ENCODE measurements at regions not wholly inside any gene's neighbourhood (a gene's known extent, or its start where the extent isn't known, plus 50 kb on each side); places are given as distances from the start of the nearest gene placed in this dataset.
"Not testable (repeated sequence)": the region's sequence is repeated elsewhere in the genome, so short reads cannot be mapped to it uniquely, and the experiment has no call there.

DNA sequence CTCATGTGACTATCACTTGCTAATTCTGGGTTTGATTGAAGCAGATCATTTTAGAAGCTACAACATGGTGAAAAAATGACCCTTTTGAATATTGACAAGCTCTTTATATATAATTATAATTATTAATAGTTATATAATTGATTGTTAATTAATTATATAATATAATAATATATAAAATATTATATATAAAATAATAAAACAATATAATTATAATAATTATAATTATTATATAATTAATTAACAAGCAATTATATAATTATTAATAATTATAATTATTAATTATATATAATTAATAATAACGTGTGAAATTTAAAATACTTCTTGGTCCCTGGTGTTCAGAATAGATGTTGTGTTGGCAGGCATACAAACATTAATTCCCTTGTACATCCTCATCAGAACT, 404.1 kb upstream of the CDH19 start:
- no peak for DNase-seq (ENCODE audit: low read depth)

DNA sequence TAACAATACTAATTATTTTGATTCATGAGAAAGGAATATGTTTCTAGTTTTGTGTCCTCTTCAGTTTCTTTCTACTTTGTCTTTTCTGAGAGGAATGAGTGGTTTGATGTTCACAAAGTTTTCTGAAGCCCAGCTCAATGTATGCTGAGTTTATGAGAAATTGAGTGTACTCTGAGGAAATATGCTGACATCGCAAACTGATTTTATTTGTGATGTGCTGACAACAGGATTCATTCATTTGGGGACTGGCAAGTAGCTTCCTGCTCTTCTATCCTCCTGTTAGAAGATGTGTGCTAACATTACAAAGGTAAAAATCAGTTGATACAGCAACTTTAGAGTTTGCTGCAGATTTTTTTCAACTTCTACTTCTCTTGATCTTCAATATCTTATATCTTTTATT, 403.2 kb upstream of the CDH19 start:
- no peak for DNase-seq (ENCODE audit: low read depth)

DNA sequence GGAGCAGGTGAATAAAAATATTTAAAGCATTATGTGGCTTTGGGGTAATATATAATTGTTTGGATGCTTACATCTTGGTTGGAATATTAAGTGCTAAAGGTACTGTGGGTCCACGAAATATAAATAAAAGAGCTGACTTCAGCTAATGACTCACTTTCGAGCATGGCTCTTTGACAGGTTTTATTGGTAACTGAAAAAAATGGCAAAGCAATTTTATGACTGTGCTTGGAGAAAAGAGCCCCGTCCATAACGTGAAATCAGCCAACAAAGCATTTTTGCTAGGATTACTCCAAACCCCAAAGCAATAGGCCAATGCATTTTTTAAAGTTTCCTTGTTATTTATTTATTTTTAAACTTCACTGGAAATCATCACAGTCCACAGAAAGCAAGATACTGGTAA, 397.2 kb upstream of the CDH19 start:
- DNase-seq (ENCODE audit: low read depth), result no peak

DNA sequence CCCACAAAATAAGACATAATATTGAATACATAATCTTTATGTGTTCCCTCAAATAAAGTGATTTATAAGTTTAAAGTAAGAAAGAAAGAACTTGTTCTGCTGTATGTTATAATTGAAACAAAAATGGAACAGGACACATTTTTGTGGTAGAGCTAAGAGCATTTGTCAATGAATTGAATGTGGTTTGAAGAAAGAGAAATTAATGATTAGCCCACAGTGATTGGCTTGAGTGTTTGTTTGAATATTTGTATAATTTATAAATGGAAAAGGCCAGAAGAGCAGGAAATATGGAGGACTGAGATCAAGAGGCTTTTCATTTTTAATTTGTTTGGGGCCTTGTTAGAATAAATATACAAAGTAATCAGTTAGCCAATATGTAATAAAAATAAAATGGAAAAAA, 395.1 kb upstream of the CDH19 start:
- no peak for DNase-seq (ENCODE audit: low read depth)

DNA sequence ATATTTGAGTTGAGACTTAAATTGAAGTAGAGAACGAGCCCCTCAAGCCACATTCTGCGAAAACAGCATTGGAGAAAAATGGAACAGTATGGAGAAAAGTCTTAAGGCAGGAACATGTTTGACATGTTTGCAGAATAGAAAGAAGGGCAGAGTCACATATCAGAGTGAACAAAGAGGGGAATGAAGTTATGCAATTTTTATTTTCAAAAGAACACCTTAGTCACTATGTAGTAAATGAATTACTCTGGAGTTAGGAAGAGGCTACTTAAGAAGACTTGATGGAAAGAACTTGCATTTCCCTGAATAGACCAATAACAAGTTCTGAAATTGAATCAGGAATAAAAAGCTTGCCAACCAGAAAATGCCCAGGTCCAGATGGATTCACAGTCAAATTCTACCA, 391.4 kb upstream of the CDH19 start:
- DNase-seq (ENCODE audit: low read depth), result no peak

DNA sequence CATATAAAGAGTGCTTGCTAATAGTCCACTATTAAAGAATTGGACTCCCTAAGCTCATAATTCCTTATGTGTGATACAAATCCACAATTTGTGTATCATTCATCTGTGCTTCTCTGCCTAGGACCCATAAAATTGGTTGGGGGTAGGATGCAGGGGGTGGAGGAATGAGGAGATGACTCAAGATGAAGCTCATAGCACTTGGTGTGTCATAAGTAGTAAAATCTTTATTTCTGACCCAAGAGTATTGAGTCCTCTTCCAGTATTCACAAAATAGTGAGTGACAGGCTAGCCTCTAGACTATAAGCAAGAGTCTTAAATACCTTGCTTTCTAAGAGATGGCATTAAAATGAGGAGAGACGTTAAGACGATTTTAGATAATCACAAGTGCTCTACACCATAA, 390.9 kb upstream of the CDH19 start:
- DNase-seq (ENCODE audit: low read depth), result no peak

DNA sequence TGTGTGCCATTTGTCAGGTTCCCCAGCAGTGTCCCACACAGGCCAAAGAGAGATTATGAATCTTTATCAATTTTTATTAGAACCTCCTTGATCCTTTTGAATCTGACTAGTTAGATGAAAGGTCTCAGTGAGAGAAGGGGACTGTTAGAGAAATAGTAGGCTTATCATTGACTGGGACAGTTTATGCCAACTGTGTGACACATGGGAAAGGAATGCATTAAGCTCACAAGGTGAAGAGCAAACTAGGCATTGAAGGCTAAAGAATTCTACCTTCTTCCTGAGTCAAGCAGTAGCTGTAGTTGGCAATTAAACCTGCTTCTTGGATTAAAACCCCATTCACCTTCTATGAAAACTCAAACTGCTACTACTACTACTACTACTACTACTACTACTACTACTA, 389.6 kb upstream of the CDH19 start:
- no peak for DNase-seq (ENCODE audit: low read depth)

DNA sequence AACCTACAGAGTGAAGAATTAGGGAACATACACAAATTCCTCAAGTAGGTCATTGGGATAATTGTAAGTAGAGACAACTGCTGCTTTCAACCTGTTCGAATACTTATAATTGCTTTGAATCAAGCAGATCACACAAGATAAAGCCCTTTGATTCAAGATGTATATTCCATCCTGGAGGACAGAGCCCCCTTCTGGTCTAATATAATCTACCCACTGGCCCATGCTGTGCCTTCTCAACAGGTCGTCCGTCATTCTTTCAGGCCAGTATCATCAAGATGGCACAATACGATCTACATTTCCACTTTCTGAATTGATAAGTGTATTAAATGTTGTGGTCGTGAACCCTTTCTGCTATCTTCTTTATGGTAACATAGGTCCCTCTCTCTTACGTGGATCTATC, 387.0 kb upstream of the CDH19 start:
- DNase-seq (ENCODE audit: low read depth), result no peak

DNA sequence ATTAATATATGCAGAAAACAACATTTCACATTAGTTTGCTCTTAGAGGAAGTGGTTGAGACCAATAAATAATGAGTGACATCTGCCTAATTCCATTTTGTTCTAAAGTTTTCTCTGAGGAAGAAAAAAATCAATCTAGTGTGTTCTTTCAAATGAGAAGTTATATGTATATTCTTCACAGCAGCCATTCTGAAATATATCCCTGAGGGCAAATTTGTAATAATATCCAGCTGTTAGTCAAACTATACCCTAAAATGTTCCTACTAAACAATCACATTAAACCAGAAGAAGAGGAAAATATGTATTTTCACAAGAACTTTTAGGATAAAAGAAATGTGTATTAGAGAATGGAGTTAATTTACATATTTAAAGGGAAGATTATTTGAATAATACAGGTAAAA, 375.1 kb upstream of the CDH19 start:
- no peak for DNase-seq (ENCODE audit: low read depth)

DNA sequence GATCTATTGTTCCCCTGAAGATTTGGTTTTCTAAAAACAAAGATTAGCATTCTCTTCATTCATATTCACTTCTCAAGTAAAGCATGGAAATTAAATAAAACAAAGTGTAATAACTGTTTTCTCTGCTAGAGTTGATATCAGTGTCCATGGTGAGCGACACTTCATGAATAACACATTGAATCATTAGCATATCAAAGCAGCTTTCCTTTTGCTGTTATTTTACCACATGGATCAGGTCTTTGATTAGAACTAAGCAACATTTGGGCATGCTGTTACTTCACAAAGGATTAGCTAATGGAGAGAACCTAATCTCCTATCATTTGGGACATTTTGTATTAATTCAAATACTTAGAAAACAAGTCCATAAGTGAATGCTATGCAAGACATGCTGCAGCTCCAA, 368.8 kb upstream of the CDH19 start:
- DNase-seq (ENCODE audit: low read depth), result no peak

DNA sequence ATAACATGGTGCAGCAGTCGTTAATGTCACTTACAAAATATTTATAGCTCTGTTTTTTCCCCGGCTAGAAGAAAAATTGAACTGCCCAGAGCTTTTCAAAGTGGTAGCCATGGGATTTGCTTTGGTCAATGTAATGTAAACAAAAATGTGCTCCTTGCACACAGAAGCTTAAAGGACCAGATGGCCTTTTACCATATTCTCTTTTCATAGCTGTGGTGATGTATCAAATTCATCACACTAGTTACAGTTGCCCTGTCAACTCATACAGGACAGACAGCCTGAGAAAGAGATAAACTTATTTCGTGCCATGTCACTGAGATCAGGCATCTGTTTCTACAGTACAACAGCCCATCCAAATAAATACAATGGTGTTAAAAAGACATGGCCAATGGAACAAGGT, 368.1 kb upstream of the CDH19 start:
- DNase-seq (ENCODE audit: low read depth), result no peak

DNA sequence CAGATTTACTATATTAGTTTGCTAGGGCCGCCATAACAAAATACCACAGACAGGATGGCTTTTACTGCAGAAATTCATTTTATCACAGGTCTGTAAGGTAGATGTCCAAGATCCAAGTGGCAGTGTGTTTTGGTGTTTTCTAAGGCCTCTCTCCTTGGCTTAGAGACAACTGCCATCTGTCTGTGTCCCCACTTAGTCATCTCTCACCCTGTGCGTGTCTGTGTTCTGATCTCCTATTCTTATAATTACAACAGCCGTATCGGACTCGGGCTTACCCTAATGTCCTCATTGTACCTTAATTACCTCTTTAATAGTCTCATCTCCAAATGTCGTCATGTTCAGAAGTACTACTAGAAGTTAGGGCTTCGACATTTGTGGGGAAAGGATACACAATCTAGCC, 362.3 kb upstream of the CDH19 start:
- DNase-seq (ENCODE audit: low read depth), result no peak

DNA sequence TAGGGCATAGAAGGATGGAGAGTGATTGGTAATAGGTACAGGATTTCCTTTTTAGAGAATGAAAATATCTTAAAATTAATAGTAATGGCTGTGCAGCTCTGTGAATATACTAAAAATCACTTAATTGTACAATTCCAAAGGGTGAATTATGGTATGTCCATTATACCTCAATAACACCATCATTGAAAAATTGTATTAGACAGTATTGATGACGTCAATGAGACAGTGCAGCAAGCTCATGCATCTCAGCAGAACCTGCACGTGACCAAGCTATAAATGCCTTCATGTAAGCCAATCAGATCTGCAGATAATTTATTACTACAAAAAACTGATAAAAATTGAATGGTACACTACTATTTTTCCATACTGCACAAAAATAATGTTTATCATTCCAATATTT, 354.4 kb upstream of the CDH19 start:
- no peak for DNase-seq (ENCODE audit: low read depth)

DNA sequence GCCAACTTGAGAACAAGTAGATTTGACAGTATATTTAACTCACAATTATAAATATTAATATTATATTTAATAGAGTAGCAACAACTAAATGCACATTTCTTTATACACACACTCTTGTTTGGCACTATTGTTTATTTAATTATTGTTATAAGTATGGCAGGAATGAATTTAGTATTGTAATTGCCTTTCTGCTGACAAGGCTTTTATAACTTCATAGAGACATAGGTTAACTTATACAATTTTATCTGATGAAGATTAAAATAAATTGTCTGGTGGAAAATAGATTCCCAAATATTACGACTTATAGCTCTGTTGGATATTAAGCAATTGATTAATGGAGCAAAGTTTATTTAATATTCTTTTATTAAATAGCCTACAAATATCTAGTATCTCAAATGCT, 347.9 kb upstream of the CDH19 start:
- DNase-seq (ENCODE audit: low read depth), result no peak

DNA sequence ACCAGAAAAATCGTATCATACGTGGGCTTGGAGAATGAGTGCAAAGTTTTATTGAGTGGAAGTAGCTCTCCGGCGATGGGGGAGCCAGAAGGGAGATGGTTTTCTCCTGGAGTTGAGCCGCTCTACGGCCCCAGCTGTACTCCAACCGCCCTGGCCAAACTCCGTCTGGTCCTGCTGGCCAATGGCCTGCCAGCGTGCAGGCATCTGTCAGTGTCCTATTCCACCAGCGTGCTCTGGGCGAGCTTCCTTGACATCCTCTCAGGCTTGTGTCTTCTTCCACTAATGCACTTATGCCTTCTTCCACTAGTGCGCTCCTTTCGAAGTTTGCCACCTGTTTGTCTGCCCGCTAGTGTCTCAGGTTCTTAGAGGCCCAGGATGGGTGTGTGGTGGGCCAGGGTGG, 345.5 kb upstream of the CDH19 start:
- no peak for DNase-seq (ENCODE audit: low read depth)

DNA sequence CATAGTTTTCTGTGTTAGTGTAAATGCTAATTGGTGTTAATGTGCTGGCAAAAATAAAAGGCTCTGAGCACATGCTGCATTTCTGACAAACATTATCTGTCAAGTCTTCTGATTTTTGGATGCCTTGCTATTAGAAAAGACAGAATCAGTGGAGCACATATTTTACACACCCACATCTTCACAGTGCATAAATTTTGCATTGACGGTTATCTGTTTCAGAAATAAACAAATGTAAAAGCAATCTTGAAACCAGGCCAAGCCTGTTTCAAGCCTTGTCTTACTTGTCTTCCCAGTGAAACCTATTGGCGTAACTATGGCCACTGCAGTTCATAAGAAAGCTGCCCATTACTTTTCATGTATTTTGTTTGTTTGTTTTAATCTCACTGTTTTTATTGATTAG, 333.7 kb upstream of the CDH19 start:
- no peak for DNase-seq (ENCODE audit: low read depth)

DNA sequence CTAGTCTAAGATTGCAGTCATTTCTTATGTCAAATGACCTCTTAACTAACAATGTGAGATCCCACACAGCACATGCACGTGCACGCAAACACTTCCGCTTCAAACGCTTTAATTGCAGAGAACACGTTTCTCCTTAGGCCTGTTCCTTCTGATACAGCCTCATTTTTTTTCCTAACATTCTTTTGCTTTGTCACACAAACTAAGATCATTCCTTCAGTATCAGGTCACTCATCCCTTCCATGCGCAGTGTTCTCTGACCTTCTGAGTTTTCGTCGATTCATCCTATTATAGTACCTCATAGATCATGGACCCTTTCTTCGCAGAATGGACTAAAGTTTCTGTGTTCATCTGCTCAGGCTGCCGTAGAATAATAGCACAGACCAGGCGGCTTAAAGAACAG, 327.1 kb upstream of the CDH19 start:
- no peak for DNase-seq (ENCODE audit: low read depth)

DNA sequence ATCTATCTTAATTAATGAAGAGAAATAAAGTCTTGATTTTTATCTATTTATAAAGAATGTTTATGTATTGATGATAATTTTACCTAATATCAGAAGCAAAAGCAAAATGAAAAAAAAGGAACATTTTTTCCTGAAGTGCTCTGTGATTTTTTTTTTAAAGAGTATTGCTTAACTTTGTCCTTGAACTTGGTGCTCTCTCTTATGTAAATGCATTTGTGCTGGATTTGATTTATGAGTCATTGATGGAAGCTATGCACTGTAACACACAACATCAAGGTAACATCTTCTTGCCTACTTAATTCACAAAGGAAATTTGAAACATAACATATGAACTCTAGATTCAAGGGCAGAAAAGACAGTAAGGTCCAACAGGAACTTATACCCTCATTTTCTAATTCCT, 312.9 kb upstream of the CDH19 start:
- no peak for DNase-seq (ENCODE audit: low read depth)

DNA sequence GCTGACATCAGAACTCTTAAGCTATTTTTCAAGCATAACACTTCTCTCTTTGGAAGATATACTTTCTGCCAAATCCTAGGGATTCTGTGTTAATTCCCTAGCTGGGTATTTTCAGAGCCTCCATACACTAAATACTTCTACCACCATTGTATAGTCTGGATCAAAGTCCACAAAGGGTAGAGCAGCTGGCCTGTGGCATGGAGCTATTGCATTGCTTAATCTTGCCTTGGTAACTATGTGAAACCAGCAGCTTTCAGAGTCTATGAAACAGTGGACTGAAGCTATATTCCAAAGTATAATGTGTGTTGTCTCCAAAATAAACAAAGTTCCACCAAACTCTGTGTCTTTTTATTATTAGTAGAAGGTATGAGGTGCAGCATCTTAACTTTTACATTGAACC, 296.9 kb upstream of the CDH19 start:
- DNase-seq (ENCODE audit: low read depth), result no peak

DNA sequence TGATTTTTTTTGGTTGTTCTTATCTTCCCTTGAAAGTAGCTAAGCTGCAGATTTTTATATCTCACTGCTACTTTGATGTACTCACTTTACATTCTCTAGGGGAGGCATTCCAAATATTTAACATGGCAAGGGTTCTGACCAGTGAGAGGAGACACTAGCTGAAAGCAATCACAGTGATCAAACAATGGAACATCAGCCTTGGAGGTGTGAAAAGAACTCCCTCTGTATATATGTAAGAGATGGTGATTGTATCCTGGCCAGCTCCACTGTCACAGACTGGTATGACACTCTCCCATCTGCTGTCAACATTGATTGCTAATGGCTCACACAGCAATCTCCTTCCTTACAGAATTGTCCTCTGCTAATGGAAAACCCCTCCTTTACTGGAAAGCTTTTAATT, 291.7 kb upstream of the CDH19 start:
- DNase-seq (ENCODE audit: low read depth), result no peak

DNA sequence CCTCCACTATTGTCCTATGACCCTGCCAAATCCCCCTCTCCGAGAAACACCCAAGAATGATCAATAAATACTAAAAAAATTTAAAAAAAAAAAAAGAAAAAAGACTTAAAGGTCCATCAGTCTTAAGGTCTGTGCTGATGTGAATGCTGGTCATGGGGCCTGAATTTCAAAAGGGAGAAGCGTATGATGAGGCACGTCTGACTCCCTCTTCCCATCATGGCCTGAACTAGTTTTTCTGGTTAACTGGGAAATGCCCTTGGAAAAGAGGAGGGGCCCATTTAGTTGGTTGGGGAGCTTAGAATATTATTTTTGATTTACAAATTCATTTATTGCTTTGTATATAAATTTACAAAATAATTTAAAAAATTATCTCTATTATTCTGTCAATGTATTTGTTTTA, 291.0 kb upstream of the CDH19 start:
- no peak for DNase-seq (ENCODE audit: low read depth)

DNA sequence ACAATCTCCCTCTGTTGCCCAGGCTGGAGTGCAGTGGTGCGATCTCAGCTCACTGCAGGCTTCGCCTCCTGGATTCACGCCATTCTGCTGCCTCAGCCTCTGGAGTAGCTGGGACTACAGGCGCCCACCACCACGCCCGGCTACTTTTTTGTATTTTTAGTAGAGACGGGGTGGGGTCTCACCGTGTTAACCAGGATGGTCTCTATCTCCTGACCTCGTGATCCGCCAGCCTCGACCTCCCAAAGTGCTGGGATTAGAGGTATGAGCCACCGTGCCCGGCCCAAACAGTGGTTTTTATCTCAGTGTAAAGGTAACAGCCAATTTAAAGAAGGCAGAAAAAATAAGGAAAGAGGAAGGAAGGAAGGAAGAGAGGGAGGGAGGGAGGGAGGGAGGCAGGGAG, 288.5 kb upstream of the CDH19 start:
- DNase-seq (ENCODE audit: low read depth), result not testable (repeated sequence)

DNA sequence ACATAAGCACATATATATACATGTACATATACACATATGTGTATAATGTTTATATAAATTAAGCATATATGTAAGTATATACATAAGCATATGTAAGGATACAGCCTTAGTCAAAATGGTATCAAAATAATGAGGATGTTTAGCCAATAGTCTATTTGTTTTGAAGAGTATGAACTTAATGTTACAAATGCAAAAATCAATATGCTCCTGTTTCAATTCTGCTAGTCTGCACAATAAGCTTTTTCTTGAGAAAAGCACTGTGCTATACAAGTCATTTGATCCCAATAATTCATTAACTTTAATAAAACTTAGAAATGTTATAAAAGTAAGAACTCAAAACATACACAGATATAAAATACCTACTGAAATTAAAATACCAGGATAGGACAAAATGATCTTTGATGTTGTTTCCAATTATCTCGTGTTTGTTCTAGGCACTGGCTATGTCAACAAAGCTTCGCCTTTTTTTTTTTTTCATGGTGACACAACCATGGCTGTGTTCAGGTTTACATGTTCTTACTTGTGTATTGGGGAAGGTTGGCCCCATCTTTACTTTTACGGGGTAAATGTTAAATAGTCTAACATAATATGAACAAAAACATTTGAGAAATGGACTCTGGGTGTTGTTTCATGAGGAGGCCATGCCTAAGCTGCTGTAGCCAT, 271.1 kb upstream of the CDH19 start:
- DNase-seq (ENCODE audit: low read depth), result no peak

DNA sequence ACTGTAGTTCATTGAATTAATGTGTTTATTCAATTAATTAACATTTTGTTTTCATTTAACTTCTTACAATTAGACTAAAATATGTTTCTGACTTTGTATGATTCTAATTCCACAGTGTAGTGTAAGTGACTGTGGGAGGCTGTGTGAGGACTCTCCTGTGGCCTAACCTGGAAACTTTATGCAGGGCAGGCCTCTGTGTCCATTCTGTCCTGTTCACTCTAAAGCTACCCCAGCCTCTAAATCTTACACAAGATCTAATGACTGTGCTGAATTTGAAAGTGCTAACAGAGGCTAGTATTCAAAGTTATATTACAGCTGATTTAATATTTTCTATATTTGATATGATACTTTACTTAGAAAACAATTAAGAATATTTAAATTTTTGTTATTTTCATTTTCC, 270.5 kb upstream of the CDH19 start:
- no peak for DNase-seq (ENCODE audit: low read depth)

DNA sequence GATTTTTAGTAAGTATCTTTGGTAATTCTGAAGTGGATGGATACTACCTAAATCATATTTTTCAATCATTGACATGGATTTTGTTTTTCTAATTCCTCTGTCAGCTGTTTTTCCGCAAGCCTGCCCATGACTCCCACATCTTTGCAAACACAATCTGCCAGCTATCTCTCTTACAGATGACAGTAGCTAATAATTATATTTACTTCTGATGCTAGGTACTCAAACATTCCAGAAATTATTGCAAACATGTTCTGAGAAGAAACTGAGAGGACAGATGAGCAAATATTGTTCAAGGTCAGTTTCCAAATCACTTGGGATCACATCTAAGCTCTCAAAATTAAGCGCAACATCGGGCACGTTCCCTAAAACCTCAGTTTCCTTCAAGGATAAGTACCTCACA, 270.0 kb upstream of the CDH19 start:
- DNase-seq (ENCODE audit: low read depth), result no peak
